ENCODE measurements at regions not wholly inside any gene's neighbourhood (a gene's known extent, or its start where the extent isn't known, plus 50 kb on each side); places are given as distances from the start of the nearest gene placed in this dataset.

- H3K27ac Mint-ChIP-seq = peak overlapping the region in 1 of 3 experiments; percentile 49; a peak in 1 of 7 replicates
Measured at GRCh38 chr10:52688899-52689298, 83.7 kb downstream of the MBL2 start.

More at GRCh38 chr10:52688899-52689298, 83.7 kb downstream of the MBL2 start:
- H4K8ac ChIP-seq (replicated peaks; ENCODE audit: insufficient read length, low read depth, low read length) = no peak overlapping the region
- no peaks in the 10 kb centered on the region for H3K4me1 ChIP-seq (ENCODE audit: insufficient read depth, low read length)
- H2BK5ac ChIP-seq (ENCODE audit: insufficient read length, low read length) = no peak overlapping the region
- H3K79me1 ChIP-seq (ENCODE audit: insufficient read depth, low read depth, low read length, poor library complexity, severe bottlenecking) = no peaks in the 10 kb centered on the region
- no peaks in the 10 kb centered on the region for H3K79me2 ChIP-seq (ENCODE audit: insufficient read depth, low read length)
- H3K4me2 ChIP-seq (ENCODE audit: insufficient read depth, insufficient read length, low read length) = no peak overlapping the region
- H2BK15ac ChIP-seq (ENCODE audit: low read depth, low read length) = no peak overlapping the region
- TF ChIP-seq CTCF (conservative IDR thresholded peaks at IDR 0.05) = no peak
- H4K20me1 ChIP-seq (ENCODE audit: control insufficient read depth, insufficient read depth, insufficient read length) = no peaks in the 10 kb centered on the region
- no peak overlapping the region for H3K27ac ChIP-seq (ENCODE audit: insufficient read length, low read depth, low read length)
- no peaks in the 10 kb centered on the region for H3K27me3 Mint-ChIP-seq (ENCODE audit: low read depth)
- H3K27me3 ChIP-seq (ENCODE audit: insufficient read depth, low read length) = no peaks in the 10 kb centered on the region
- no peak overlapping the region for H2BK20ac ChIP-seq (ENCODE audit: low read depth, low read length, poor library complexity, severe bottlenecking)
- no peak overlapping the region for H3T11ph ChIP-seq (ENCODE audit: low read length)
- H3K4ac ChIP-seq (ENCODE audit: low read depth, low read length) = no peak overlapping the region
- no peaks in the 10 kb centered on the region for H3K23me2 ChIP-seq (ENCODE audit: insufficient read length, low read depth, low read length, poor library complexity, severe bottlenecking)
- no peak overlapping the region for H2BK120ac ChIP-seq (ENCODE audit: low read depth, low read length, poor library complexity, severe bottlenecking)
- no peak overlapping the region for H3K56ac ChIP-seq (ENCODE audit: insufficient read length, low read depth, low read length)
- H2AK5ac ChIP-seq (ENCODE audit: insufficient read length, low read length) = no peak overlapping the region
- H2AFZ ChIP-seq (ENCODE audit: low read length) = no peak overlapping the region
- no peak overlapping the region for H3K9ac ChIP-seq (ENCODE audit: extremely low read depth, insufficient read length, low read length)
- H3K4me3 Mint-ChIP-seq = no peak overlapping the region
- no peak overlapping the region for H3K18ac ChIP-seq (ENCODE audit: insufficient read length, low read depth, low read length)
- WGBS (ENCODE audit: extremely low coverage, insufficient read length, low lambda C conversion rate) = no CpG with 5 or more reads among the region's 6 CpGs
- no peak overlapping the region for H4K5ac ChIP-seq (ENCODE audit: insufficient read length, low read depth, low read length)
- no peak overlapping the region for H2BK12ac ChIP-seq (ENCODE audit: insufficient read length, low read depth, low read length)
- no peak overlapping the region for H3K23ac ChIP-seq (ENCODE audit: insufficient read length, low read depth, low read length)
- H3K4me1 Mint-ChIP-seq = peaks cover 3 to 8% of the 10 kb centered on the region in 2 experiments
- no peaks in the 10 kb centered on the region for H3K9me3 ChIP-seq (ENCODE audit: control insufficient read depth, low read depth, low read length)
- H3K9me3 Mint-ChIP-seq = peaks cover 4 to 6% of the 10 kb centered on the region in 2 experiments; a peak in 4 of 5 replicates
- H3K14ac ChIP-seq (ENCODE audit: insufficient read depth, low read length) = no peak overlapping the region
- H3K36me3 Mint-ChIP-seq (ENCODE audit: insufficient read depth in 1 of 3, low read depth in 3 of 3) = no peaks in the 10 kb centered on the region
- no peak overlapping the region for H4K91ac ChIP-seq (ENCODE audit: insufficient read length, low read depth, low read length)
- no peak for DNase-seq
